SKM-1 treated with dmso at 0.1 percent for 144 hours (cell line): ENCODE measurements at regions not wholly inside any gene's neighbourhood (a gene's known extent, or its start where the extent isn't known, plus 50 kb on each side); places are given as distances from the start of the nearest gene placed in this dataset.

Experiments
- DNase-seq: peaks from one replicate; lab custom pipeline; 2025; ENCODE audit not compliant: unreplicated experiment; lab: John Stamatoyannopoulos, UW

DNA sequence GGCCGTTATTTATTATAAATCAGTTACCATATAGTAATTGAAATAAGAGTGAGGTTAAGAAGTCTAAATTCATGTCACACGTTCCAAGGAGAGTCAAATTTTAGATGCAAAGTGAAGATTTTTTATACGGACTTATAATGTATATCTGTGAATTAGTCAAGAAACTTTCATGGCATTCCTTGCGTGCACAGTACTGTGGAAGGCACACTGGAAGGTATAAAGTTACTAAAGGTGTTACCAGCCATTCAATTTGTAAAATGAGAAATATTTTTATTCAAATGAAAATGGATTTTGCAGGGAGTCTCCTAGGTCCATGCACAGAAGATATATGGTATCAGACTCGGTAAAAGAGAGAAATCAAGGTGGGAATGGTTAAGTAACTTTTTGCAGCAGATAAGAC is 408.1 kb upstream of the CTNND2 start:
- no peak for DNase-seq

DNA sequence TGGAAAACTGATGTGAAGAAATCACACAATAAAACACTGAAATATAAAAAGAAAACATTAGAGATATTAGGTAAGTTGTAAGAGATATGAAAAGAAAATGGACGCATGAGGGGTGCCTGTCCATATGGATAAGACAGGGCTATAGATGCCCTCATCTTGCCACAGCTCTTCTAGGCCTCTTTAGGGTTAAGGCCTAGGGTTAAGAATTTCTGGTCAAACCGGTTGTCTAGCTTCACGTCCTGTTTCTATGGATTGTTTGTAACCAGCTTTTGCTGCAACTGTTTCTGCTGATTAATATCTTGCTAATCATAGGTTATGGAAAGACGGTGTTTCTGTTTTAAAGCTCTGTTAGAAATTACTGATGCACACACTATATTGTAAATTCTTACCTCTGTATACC is 389.9 kb upstream of the CTNND2 start:
- no peak for DNase-seq

GRCh38 chr5:12292610-12293204 is 388.5 kb upstream of the CTNND2 start:
- DNase-seq, result peak; percentile 33

DNA sequence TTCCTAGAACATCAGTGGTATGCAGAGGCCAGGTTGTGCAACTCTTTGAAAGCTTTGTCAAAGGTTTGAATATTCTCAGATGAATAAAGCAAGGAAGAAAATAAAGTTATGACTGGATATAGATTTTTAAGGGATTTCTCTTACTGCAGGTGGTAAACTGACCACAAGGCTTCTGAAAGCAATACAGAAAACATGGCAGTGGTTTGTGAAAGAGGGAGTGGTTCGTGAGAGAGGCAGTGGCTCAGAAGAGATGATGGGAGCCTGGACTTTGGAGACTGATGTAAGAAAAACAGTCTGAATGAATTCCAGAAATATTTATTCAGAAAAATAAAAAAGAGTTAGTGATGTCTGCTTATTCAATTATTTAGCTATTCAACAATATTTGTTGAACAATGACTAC is 380.4 kb upstream of the CTNND2 start:
- no peak for DNase-seq

DNA sequence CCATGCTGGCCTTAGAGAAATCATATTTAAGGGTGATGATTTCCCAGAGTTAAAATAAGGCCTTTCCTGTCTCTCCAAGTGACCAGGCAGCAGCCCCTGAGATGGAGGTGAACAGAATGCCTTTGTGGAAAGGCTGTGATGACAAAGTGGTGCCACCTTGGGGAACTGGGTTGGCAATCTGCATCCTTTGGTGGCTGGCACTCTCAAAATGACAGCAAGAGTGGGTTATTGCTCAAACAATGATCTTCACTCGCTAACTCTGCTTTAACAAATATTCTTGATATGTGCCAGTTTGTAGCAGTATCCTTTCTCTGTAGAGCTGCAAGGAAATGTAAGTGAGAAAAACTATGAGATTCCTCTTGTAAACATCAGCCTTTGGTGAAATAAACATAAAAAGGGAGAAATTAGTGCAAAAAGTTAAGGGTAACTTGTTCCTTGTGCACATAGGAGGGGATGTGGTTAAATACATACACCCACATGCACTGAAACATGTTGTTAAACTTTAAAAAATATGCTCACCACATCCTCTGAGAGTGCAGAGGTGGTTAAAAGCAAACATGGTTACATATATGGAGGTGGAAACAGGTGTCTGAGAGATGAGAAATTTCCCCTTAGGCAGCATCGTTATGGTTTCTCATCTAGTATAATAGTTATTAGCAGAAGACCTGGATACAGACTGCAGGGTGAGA is 373.4 kb upstream of the CTNND2 start:
- DNase-seq, result no peak

- DNase-seq, result no peak
Measured at GRCh38 chr5:12274236-12274635, 370.0 kb upstream of the CTNND2 start.

DNA sequence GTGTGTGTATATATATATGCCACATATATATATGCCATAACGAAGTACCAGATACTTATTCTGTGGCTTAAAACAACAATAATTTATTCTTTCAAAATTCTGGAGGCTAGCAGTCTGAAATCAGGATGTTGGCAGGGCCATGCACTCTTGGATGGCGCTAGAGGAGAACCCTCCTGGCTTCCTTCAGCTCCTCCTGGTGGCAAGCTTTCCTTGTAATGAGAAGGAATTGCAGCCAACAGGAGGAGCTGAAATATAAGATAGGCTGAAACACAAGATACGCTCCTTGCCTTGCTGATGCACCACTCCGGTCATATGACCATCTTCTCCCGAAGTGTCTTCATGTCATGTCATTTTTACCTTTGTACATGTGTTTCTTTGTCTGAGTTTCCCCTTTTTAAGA is 368.1 kb upstream of the CTNND2 start:
- DNase-seq, result no peak

- DNase-seq, result no peak
Measured at GRCh38 chr5:12270914-12271313, 366.7 kb upstream of the CTNND2 start.

DNA sequence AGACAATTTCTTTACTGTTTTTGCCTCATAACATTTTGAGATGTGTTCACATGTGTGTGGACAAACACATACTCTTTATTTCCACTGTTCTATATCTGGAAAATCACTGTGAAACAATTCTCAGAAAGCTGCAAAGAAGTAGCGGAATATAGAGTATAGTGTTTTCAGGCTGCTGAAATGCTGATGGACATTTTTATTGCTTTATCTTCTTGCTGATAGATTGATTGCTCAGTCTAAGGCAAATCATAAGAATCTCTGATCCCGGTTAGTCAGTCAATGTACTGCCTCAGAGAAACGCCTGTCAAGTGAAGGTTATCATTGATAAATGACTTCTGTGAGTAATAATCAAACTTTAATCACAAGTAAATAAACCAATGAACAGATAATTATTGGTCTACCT is 364.9 kb upstream of the CTNND2 start:
- no peak for DNase-seq

DNA sequence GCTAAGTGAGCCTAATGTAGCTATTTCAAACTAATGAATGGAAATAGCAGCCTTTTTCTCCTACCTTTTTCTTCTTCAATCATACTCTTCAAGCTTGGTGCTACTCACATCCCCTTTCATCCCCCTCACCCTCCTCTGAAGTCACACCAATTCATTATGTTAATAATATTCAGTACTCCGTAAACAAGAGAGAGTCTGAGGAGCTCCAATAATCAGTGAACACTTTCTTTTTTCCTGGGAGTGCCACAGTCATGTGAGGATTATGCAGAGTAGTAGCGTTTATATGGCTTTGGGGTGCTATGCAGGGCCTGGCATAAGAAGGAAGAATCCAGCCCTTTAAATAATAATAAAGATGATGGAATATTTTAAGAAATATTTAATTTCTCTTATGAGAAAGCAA is 354.3 kb upstream of the CTNND2 start:
- DNase-seq, result no peak

DNA sequence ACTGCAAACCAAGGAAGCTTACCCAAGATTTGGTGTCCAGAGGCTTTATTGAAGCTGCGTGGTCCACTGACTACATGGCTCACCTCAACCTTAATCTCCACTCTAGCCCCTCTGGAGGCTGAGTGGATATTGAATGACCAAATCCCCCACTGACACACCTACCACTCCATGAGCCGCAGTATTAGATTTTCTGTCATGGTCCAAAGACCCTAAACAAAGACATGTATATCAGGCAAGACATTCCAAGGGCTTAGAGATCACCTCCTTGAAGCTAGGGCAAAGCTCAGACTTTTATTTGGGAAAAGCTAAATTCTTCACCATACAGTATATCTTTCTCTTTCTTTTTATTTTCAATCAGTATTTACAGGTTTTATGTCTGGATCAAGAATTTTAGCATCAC is 346.2 kb upstream of the CTNND2 start:
- no peak for DNase-seq

DNA sequence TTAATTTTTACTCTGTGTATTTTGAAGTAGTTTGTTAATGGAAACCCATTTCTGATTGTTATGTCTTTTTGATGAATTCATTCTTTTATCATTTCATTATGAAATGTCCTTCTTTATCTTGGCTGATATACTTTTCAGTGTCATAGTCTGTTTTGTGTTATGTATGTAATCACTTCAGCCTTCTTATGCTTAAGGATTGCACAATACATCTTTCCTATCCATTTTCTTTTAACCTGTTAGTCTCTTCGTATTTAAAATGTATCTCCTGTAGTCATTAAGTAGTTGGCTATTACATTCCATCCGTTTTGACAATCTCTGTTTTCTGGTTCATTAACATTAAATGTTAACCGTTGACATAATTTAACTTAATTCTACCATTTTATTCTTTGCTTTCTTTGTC is 344.6 kb upstream of the CTNND2 start:
- no peak for DNase-seq

- no peak for DNase-seq
Measured at GRCh38 chr5:12246036-12246435, 341.8 kb upstream of the CTNND2 start.

DNA sequence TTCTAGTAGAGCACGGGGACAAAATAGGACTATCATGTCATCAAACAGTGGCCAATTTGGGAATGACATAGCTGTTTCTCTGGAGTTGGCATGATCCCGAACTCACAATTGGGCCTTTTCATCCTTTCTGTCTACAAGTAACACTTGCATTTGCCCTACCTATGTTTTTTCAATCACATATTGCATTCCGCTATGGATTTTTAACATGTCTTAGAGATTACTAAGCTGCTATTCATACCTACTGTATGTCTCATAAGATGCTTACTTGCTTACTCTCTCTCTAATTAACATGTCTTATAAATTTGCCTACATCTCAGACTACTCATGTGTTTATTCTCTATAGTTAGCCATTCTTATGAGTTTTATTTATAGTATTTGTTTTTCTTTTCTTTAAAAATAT is 341.2 kb upstream of the CTNND2 start:
- DNase-seq, result no peak

GRCh38 chr5:12242950-12243888 is 339.0 kb upstream of the CTNND2 start:
- no peak for DNase-seq

GRCh38 chr5:12237837-12238575 is 333.8 kb upstream of the CTNND2 start:
- DNase-seq, result no peak

DNA sequence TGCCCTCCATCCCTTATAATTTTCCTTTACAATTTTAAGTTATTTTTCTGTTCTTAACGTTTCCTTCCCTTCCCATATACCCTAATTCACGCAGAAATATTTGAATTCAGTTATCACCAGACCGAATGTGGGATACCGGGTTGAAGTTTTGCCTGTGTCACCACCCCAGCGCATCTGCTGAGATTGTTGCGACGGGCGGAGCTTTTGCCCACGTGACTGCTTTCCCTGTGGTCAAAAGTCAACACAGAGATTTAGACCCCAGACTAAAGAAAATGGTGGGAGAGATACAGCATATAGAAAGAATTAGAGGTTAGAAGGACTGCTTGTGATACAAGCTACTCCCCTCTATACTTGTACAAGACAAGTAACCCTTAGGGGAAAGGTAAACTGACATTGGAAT is 326.4 kb upstream of the CTNND2 start:
- no peak for DNase-seq

GRCh38 chr5:12217039-12217438 is 312.8 kb upstream of the CTNND2 start:
- no peak for DNase-seq

GRCh38 chr5:12214267-12215015 is 310.2 kb upstream of the CTNND2 start:
- no peak for DNase-seq

DNA sequence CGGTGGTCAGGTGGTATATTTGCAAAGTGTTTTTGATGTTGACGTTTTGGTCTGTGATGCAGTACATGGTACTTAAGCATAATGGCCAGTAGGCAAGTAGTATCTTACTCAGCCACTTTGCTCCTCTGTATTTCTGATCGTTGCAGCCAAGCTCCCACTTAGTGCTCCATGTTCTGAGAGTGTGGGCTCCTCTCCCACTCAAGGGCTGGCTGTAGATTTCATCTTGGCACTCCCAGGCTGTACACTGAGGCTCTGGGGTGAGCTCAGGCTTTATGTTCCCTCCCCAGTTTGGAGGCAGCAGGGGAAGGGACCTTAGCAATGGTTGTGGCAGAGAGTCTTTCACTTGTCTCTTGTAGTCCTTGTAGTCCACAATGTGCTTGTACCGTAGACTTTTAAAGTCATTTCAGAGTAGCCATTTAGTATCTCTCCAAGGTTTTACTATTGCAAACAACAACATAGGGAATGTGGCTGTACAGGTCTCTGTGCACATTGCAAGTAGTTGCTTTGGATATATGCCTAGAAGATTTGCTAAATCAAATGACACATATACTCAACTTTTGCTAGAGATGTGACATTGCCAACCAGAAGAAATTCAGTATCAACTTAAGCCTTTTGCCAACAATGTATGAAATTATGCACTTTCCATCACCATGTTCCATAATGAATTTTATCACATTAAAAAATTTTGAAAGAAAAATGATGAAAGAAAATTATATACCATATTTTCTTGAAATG is 304.3 kb upstream of the CTNND2 start:
- no peak for DNase-seq
